HEK293 (cell line): ENCODE measurements at regions not wholly inside any gene's neighbourhood (a gene's known extent, or its start where the extent isn't known, plus 50 kb on each side); places are given as distances from the start of the nearest gene placed in this dataset.

Experiments used
- CTCF ChIA-PET: fragments of 350-600 bp; formaldehyde crosslinking; extraction: SDS; loops from one replicate; lab custom pipeline; 2021; ENCODE audit warnings: antibody characterized with exemption; lab: Yijun Ruan, JAX
- POLR2A ChIA-PET: fragments of 300-600 bp; formaldehyde crosslinking; extraction: SDS; loops from one replicate; lab custom pipeline; 2020; ENCODE audit warnings: antibody characterized with exemption, inconsistent platforms; lab: Yijun Ruan, JAX
- H3K27ac ChIP-seq: fragments of 200-500 bp; sonication (Bioruptor generic); 2 replicates; pipeline ENCODE4 v1.5.1; 2014; ENCODE audit warnings: low read depth, low read length, control low read depth, inconsistent platforms; ENCODE audit errors: extremely low read depth
- H3K36me3 ChIP-seq, 2 experiments: fragments of 200-500 bp in 1 of 2; sonication (Bioruptor generic) in 1 of 2; 1 replicate in 1 of 2; 2 replicates in 1 of 2; pipeline ENCODE4 v1.5.1; 2014 to 2017; ENCODE audit warnings: inconsistent platforms in 2 of 2, low read length in 2 of 2; ENCODE audit not compliant: control insufficient read depth in 2 of 2, insufficient read depth in 1 of 2
- H3K4me1 ChIP-seq: fragments of 200-500 bp; sonication (Bioruptor generic); 2 replicates; pipeline ENCODE4 v1.5.1; 2014; ENCODE audit warnings: mild to moderate bottlenecking, low read length, inconsistent platforms; ENCODE audit not compliant: control insufficient read depth, insufficient read depth
- H3K4me3 ChIP-seq: 2 replicates; pipeline ENCODE4 v1.5.1; 2011; ENCODE audit warnings: low read depth, mild to moderate bottlenecking, control low read depth, low read length, moderate library complexity
- H3K9me3 ChIP-seq: fragments of 200-500 bp; sonication (Bioruptor generic); 2 replicates; pipeline ENCODE4 v1.5.1; 2014; ENCODE audit warnings: low read depth, low read length, inconsistent platforms; ENCODE audit not compliant: control insufficient read depth, insufficient read depth
- FEZF1 ChIP-seq: fragments of 450-650 bp; formaldehyde crosslinking; IDR thresholded peaks from 2 replicates; pipeline ENCODE4 v1.5.1; 2016; ENCODE audit warnings: missing biosample characterization, missing genetic modification characterization
- HOXA7 ChIP-seq: sonication (generic); formaldehyde crosslinking; IDR thresholded peaks from 2 replicates; pipeline ENCODE4 v1.8.1; 2022; ENCODE audit warnings: missing genetic modification reagents, borderline replicate concordance
- KLF1 ChIP-seq: fragments of 450-650 bp; formaldehyde crosslinking; IDR thresholded peaks from 2 replicates; pipeline ENCODE4 v1.5.1; 2016; ENCODE audit warnings: missing biosample characterization, missing genetic modification characterization
- MEIS1 ChIP-seq: sonication (generic); formaldehyde crosslinking; IDR thresholded peaks from 2 replicates; pipeline ENCODE4 v1.8.1; 2022; ENCODE audit warnings: missing genetic modification reagents, mild to moderate bottlenecking, borderline replicate concordance
- OSR2 ChIP-seq: fragments of 450-650 bp; formaldehyde crosslinking; IDR thresholded peaks from 2 replicates; pipeline ENCODE4 v1.5.1; 2016; ENCODE audit warnings: missing biosample characterization, missing genetic modification characterization
- REPIN1 ChIP-seq: fragments of 450-650 bp; formaldehyde crosslinking; IDR thresholded peaks from 2 replicates; pipeline ENCODE4 v1.5.1; 2017; ENCODE audit warnings: missing biosample characterization, missing genetic modification characterization, low read depth
- SCRT2 ChIP-seq: fragments of 450-650 bp; formaldehyde crosslinking; IDR thresholded peaks from 2 replicates; pipeline ENCODE4 v1.5.1; 2016; ENCODE audit warnings: missing biosample characterization, missing genetic modification characterization
- ZFP3 ChIP-seq: fragments of 450-650 bp; formaldehyde crosslinking; IDR thresholded peaks from 2 replicates; pipeline ENCODE4 v1.5.1; 2016; ENCODE audit warnings: low read depth, missing biosample characterization, missing genetic modification characterization
- ZNF114 ChIP-seq: fragments of 450-650 bp; formaldehyde crosslinking; IDR thresholded peaks from 2 replicates; pipeline ENCODE4 v1.5.0; 2017; ENCODE audit warnings: missing biosample characterization, missing genetic modification characterization
- ZNF132 ChIP-seq: fragments of 450-650 bp; formaldehyde crosslinking; IDR thresholded peaks from 2 replicates; pipeline ENCODE4 v1.5.1; 2017; ENCODE audit warnings: missing biosample characterization, missing genetic modification characterization, borderline replicate concordance
- ZNF133 ChIP-seq: fragments of 450-650 bp; formaldehyde crosslinking; IDR thresholded peaks from 2 replicates; pipeline ENCODE4 v1.5.1; 2016; ENCODE audit warnings: missing biosample characterization, missing genetic modification characterization
- ZNF19 ChIP-seq: fragments of 450-650 bp; formaldehyde crosslinking; IDR thresholded peaks from 2 replicates; pipeline ENCODE4; 2016; ENCODE audit warnings: missing biosample characterization, missing genetic modification characterization, low read depth
- ZNF223 ChIP-seq: fragments of 450-650 bp; formaldehyde crosslinking; IDR thresholded peaks from 2 replicates; pipeline ENCODE4 v1.5.1; 2016; ENCODE audit warnings: missing biosample characterization, missing genetic modification characterization
- ZNF292 ChIP-seq: fragments of 450-650 bp; formaldehyde crosslinking; IDR thresholded peaks from 2 replicates; pipeline ENCODE4 v1.5.1; 2016; ENCODE audit warnings: low read depth, missing biosample characterization, missing genetic modification characterization, borderline replicate concordance
- ZNF37A ChIP-seq: fragments of 450-650 bp; IDR thresholded peaks from 2 replicates; pipeline ENCODE4 v1.5.1; 2018; ENCODE audit warnings: missing biosample characterization, missing genetic modification characterization
- ZNF548 ChIP-seq: fragments of 450-650 bp; formaldehyde crosslinking; IDR thresholded peaks from 2 replicates; pipeline ENCODE4 v1.5.1; 2016; ENCODE audit warnings: missing biosample characterization, missing genetic modification characterization
- ZNF549 ChIP-seq: fragments of 450-650 bp; IDR thresholded peaks from 2 replicates; pipeline ENCODE4 v1.5.1; 2018; ENCODE audit warnings: missing biosample characterization, missing genetic modification characterization, mild to moderate bottlenecking, inconsistent platforms, moderate library complexity
- ZNF555 ChIP-seq: fragments of 450-650 bp; formaldehyde crosslinking; conservative IDR thresholded peaks from 2 replicates; pipeline ENCODE4 v1.5.1; 2017; ENCODE audit warnings: missing biosample characterization, mild to moderate bottlenecking, missing genetic modification characterization, inconsistent platforms
- ZNF561 ChIP-seq: fragments of 450-650 bp; IDR thresholded peaks from 2 replicates; pipeline ENCODE4 v1.5.1; 2018; ENCODE audit warnings: missing biosample characterization, missing genetic modification characterization, borderline replicate concordance
- ZNF600 ChIP-seq: fragments of 450-650 bp; formaldehyde crosslinking; IDR thresholded peaks from 2 replicates; pipeline ENCODE4 v1.5.1; 2016; ENCODE audit warnings: missing biosample characterization, missing genetic modification characterization
- ZNF623 ChIP-seq: fragments of 450-650 bp; formaldehyde crosslinking; IDR thresholded peaks from 2 replicates; pipeline ENCODE4 v1.5.1; 2016; ENCODE audit warnings: missing biosample characterization, missing genetic modification characterization
- ZNF677 ChIP-seq: fragments of 450-650 bp; IDR thresholded peaks from 2 replicates; pipeline ENCODE4 v1.5.0; 2018; ENCODE audit warnings: missing biosample characterization, mild to moderate bottlenecking, missing genetic modification characterization, moderate library complexity
- TF ChIP-seq, protein P1 (sequence below): fragments of 450-650 bp; formaldehyde crosslinking; IDR thresholded peaks from 2 replicates; pipeline ENCODE4 v1.5.1; 2016; ENCODE audit warnings: missing biosample characterization, missing genetic modification characterization, borderline replicate concordance
- TF ChIP-seq, protein P2 (sequence below): fragments of 450-650 bp; IDR thresholded peaks from 2 replicates; pipeline ENCODE4 v1.5.1; 2018; ENCODE audit warnings: missing biosample characterization, missing genetic modification characterization
- TF ChIP-seq, protein P3 (sequence below): fragments of 450-650 bp; formaldehyde crosslinking; IDR thresholded peaks from 2 replicates; pipeline ENCODE4 v1.5.1; 2016; ENCODE audit warnings: missing biosample characterization, missing genetic modification characterization

DNA sequence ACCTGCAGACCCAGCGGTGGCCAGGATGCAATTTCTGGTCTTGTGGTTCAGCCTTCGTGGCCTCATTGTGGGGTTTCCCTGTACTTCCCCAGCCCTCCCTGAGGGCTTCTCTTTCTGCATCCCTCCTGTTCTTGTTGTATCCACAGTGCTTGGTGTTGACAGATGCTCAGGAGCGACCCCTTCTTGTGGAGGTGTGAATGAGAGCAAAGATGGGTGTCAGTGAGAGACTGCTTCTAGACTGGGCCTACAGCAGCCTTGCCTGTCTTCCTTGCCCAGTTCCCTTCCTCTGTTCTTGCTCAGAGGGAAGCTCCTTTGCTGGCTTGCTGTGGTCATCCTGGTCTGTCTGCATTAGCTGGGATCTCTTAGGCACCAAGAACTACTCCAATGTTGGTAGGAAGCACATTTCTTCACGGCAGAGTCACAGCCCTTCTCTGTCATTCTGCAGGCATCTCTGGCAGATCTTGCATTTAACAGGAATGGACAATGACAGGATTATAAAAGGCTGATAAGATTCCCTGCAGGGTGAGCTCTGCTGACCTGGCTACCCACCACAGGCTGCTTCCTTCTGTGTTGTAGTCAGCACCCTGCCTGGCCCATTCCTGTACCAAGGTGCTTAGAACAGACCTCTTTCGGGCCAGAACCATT is 317.8 kb upstream of the C2CD4B start:
- no peaks in the 10 kb centered on the region for H3K36me3 ChIP-seq
- no peak for TF ChIP-seq MEIS1 (CRISPR knock-in tag)
- no peak for TF ChIP-seq ZNF623
- TF ChIP-seq ZNF677: peak; percentile 94
- no peak for TF ChIP-seq HOXA7 (CRISPR knock-in tag)
- CTCF ChIA-PET: interaction anchor here (1.4 to 1.5 kb wide), 2 partner anchors 11 to 13 kb away, joined by 4 to 5 read pairs; no protein-coding TSS in a partner anchor
- H3K27ac ChIP-seq: no peak overlapping the region
- no peaks in the 10 kb centered on the region for H3K4me1 ChIP-seq
- H3K4me3 ChIP-seq: no peak overlapping the region
- POLR2A ChIA-PET: no interaction called here
- no peaks in the 10 kb centered on the region for H3K9me3 ChIP-seq

DNA sequence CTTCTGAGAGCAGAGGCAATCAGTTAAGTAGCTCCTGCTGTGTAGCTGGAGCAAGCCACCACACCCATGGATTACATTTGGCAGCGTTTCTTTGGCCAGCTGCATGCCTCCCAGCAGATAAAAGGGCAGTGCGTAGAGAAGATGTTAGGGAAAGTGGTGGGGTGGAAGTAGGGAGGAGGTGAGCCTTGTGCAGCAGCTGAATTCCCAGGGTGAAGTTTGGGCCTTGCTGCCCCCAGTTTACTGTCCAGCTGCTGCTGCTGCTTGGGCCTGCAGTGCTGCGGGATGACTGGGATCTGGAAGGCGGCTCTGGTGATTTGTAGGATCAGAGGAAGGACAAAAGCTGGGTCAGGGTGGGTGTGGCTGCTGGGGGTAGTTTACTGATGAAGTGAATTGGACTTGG is 318.7 kb upstream of the C2CD4B start:
- TF ChIP-seq ZNF132 (tag by site-specific recombination) (no peak), KLF1 (peak; percentile 36; the same call in 1 of the 2 replicates), ZNF223 (tag by site-specific recombination) (no peak), SCRT2 (tag by site-specific recombination) (no peak)

DNA sequence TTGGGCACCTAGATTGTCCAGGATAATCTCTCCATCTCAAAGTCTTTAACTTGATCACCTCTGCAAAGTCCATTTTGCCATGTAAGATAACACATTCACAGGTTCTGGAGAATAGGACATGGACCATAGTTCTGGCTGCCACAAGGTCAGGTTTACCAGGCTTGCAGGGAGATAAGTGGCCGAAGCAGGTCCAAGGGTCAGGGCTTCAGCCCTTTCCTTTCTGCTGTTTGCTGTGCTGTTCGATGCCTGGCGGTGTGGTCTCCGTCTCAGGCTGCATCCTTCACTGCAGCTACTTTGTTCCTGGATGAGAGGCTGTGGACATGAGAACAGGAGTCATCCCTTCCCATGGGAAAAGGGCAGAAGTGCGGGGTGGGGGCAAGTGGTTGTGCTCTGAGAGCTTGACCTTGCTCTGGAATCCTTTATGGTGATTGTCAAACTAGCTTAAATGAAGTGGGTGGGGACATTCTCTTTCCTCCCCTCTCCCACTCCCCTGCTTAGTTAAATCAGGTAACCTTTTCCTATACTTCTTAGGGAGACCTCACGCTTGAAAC is 320.2 kb upstream of the C2CD4B start:
- ChIA-PET CTCF (interaction anchor here (0.5 kb wide), 1 partner anchor 129 kb away, joined by 3 read pairs; no protein-coding TSS in a partner anchor), POLR2A (no interaction called here)
- no peak overlapping the region for H3K27ac ChIP-seq

More for the DNA sequence above, 318.7 kb upstream of the C2CD4B start:
- Histone ChIP-seq H3K4me3 (no peak overlapping the region), H3K9me3 (no peaks in the 10 kb centered on the region), H3K4me1 (no peaks in the 10 kb centered on the region), H3K27ac (no peak overlapping the region), H3K36me3 (no peaks in the 10 kb centered on the region)
- POLR2A ChIA-PET: no interaction called here
- CTCF ChIA-PET: interaction anchor here (0.6 to 1.5 kb wide), 2 partner anchors 14 to 15 kb away, joined by 4 to 5 read pairs; no protein-coding TSS in a partner anchor

DNA sequence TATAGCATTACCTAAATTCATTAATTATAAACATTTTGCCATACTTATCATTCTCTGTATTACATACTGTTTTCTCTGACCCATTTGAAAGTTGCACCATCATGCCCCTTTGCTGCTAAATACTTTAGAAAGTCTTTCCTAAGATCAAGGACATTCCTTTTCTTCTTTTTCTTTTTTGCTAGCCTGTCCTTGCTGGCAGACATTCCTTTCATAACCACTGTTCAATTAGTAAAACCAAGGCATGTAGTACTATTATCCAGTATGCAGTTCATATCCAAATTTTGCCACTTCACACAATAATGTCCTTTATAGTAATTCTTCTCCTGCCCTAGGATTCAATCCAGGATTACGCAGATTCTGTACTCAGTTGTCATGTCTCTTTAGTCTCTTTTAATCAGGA is 321.0 kb upstream of the C2CD4B start:
- Histone ChIP-seq H3K4me3 (no peak overlapping the region), H3K36me3 (no peaks in the 10 kb centered on the region), H3K27ac (no peak overlapping the region), H3K4me1 (no peaks in the 10 kb centered on the region), H3K9me3 (no peaks in the 10 kb centered on the region)
- ChIA-PET CTCF (interaction anchor here (0.6 kb wide), 1 partner anchor 64 kb away, joined by 3 read pairs; no protein-coding TSS in a partner anchor), POLR2A (no interaction called here)
- no peak for TF ChIP-seq REPIN1
- no peak for TF ChIP-seq ZNF133 (tag by site-specific recombination)
- TF ChIP-seq ZNF555 (tag by site-specific recombination): no peak
- TF ChIP-seq ZNF19 (tag by site-specific recombination): no peak
- TF ChIP-seq ZNF37A (tag by site-specific recombination): no peak
- TF ChIP-seq ZFP3 (tag by site-specific recombination): no peak
- no peak for TF ChIP-seq ZNF600 (tag by site-specific recombination)
- TF ChIP-seq ZNF548 (tag by site-specific recombination): no peak
- TF ChIP-seq OSR2 (tag by site-specific recombination): no peak
- no peak for TF ChIP-seq ZNF223 (tag by site-specific recombination)
- TF ChIP-seq, protein P1, sequence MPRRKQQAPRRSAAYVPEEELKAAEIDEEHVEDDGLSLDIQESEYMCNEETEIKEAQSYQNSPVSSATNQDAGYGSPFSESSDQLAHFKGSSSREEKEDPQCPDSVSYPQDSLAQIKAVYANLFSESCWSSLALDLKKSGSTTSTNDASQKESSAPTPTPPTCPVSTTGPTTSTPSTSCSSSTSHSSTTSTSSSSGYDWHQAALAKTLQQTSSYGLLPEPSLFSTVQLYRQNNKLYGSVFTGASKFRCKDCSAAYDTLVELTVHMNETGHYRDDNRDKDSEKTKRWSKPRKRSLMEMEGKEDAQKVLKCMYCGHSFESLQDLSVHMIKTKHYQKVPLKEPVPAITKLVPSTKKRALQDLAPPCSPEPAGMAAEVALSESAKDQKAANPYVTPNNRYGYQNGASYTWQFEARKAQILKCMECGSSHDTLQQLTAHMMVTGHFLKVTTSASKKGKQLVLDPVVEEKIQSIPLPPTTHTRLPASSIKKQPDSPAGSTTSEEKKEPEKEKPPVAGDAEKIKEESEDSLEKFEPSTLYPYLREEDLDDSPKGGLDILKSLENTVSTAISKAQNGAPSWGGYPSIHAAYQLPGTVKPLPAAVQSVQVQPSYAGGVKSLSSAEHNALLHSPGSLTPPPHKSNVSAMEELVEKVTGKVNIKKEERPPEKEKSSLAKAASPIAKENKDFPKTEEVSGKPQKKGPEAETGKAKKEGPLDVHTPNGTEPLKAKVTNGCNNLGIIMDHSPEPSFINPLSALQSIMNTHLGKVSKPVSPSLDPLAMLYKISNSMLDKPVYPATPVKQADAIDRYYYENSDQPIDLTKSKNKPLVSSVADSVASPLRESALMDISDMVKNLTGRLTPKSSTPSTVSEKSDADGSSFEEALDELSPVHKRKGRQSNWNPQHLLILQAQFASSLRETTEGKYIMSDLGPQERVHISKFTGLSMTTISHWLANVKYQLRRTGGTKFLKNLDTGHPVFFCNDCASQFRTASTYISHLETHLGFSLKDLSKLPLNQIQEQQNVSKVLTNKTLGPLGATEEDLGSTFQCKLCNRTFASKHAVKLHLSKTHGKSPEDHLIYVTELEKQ (tag by site-specific recombination): no peak

More for the DNA sequence above, 320.2 kb upstream of the C2CD4B start:
- H3K36me3 ChIP-seq: no peaks in the 10 kb centered on the region
- H3K4me3 ChIP-seq: no peak overlapping the region
- TF ChIP-seq FEZF1 (tag by site-specific recombination): no peak
- TF ChIP-seq, protein P2, sequence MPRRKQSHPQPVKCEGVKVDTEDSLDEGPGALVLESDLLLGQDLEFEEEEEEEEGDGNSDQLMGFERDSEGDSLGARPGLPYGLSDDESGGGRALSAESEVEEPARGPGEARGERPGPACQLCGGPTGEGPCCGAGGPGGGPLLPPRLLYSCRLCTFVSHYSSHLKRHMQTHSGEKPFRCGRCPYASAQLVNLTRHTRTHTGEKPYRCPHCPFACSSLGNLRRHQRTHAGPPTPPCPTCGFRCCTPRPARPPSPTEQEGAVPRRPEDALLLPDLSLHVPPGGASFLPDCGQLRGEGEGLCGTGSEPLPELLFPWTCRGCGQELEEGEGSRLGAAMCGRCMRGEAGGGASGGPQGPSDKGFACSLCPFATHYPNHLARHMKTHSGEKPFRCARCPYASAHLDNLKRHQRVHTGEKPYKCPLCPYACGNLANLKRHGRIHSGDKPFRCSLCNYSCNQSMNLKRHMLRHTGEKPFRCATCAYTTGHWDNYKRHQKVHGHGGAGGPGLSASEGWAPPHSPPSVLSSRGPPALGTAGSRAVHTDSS: no peak
- TF ChIP-seq ZNF549: no peak
- no peak for TF ChIP-seq ZNF292 (tag by site-specific recombination)
- no peak for TF ChIP-seq ZNF561 (tag by site-specific recombination)
- TF ChIP-seq, protein P3, sequence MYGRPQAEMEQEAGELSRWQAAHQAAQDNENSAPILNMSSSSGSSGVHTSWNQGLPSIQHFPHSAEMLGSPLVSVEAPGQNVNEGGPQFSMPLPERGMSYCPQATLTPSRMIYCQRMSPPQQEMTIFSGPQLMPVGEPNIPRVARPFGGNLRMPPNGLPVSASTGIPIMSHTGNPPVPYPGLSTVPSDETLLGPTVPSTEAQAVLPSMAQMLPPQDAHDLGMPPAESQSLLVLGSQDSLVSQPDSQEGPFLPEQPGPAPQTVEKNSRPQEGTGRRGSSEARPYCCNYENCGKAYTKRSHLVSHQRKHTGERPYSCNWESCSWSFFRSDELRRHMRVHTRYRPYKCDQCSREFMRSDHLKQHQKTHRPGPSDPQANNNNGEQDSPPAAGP (tag by site-specific recombination): no peak
- no peak for TF ChIP-seq ZNF114 (tag by site-specific recombination)
- H3K4me1 ChIP-seq: no peaks in the 10 kb centered on the region
- no peaks in the 10 kb centered on the region for H3K9me3 ChIP-seq
